GM12874 (cell line): ENCODE measurements at regions not wholly inside any gene's neighbourhood (a gene's known extent, or its start where the extent isn't known, plus 50 kb on each side); places are given as distances from the start of the nearest gene placed in this dataset.

Experiments used
- TF ChIP-seq, protein P1 (sequence below): IDR thresholded peaks from 2 replicates; pipeline ENCODE4 v1.5.1; 2011; ENCODE audit warnings: low read depth, mild to moderate bottlenecking, control low read depth, low read length, moderate library complexity; ENCODE audit not compliant: insufficient read depth

DNA sequence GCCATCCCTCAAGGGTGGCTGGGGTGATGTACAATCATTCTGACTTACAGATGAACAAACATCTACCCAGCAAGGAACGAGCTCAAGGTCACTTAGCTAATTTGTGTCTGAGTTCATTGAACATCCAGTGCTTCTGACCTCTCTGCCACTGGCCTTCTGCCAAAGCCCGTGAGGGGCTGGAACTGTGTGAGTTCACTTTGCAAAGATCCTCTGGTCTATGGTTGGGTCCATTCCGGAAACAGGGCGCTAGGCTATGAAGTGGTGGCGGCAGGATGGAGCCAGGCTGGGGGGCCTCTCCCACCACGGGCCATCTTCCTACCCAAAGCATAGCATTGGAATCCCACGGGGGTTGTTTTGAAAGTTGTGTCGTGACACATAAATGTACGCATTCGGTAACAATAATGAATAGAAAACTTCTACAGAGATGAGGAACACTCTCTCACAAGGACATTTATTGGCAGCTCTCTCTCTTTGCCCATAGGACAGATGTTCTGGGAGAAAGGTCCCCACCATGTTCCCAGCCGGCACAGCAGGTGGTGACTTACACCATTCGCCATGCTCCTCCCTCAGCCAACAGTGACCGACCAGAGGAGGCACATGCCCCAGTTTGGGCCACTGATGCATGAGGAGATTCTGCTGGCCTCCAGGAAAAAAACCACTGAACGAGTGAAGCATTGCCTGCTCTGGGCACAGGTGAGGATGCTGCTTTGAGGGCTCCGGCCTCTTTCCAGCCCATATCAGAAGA, 214.7 kb upstream of the CHRNA7 start:
- TF ChIP-seq, protein P1, sequence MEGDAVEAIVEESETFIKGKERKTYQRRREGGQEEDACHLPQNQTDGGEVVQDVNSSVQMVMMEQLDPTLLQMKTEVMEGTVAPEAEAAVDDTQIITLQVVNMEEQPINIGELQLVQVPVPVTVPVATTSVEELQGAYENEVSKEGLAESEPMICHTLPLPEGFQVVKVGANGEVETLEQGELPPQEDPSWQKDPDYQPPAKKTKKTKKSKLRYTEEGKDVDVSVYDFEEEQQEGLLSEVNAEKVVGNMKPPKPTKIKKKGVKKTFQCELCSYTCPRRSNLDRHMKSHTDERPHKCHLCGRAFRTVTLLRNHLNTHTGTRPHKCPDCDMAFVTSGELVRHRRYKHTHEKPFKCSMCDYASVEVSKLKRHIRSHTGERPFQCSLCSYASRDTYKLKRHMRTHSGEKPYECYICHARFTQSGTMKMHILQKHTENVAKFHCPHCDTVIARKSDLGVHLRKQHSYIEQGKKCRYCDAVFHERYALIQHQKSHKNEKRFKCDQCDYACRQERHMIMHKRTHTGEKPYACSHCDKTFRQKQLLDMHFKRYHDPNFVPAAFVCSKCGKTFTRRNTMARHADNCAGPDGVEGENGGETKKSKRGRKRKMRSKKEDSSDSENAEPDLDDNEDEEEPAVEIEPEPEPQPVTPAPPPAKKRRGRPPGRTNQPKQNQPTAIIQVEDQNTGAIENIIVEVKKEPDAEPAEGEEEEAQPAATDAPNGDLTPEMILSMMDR, result no peak

DNA sequence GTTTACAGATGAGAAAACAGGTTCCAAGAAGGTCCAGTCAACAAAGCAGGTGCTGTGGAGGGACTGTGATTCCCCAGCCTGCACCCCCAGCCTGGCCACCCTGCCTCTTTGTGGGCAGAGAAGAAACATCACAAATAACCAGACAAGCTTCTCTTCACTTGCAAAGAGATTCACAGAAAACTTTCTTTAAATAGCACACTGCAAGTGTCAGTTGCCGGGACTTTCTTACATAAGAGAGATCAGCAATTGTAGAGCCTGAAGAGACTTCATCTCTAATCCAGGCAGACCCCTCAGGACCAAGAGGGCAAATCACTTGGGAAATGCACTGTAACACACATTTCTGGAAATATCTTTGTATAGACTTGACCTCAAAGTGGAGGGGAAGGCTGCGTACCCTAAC, 207.9 kb upstream of the CHRNA7 start:
- TF ChIP-seq, protein P1, result no peak

GRCh38 chr15:31824024-31824423, 206.3 kb upstream of the CHRNA7 start:
- TF ChIP-seq, protein P1, result no peak

- TF ChIP-seq, protein P1, result no peak
Observed at GRCh38 chr15:31828594-31828993, 201.7 kb upstream of the CHRNA7 start.

GRCh38 chr15:31830591-31830990, 199.7 kb upstream of the CHRNA7 start:
- TF ChIP-seq, protein P1, result no peak

DNA sequence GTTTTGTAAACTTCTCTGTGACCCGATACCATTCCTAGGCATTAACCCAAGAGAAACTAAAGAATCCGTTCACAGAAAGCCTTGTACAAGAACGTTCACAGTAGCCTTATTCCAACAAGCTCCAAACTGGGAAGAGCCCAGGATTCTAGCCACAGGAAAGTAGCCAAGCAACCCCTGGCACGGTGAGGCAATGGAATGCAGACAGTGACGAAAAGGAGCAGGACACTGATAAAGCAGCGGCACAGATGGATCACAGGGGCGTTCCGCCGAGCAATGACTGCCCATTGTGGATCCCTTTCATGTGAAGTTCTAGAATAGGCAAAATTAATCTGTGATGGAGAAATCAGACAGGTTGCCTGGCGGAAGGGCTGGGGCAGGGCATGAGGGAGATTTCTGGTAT, 198.7 kb upstream of the CHRNA7 start:
- TF ChIP-seq, protein P1, result no peak

- TF ChIP-seq, protein P1, result no peak
Observed at GRCh38 chr15:31834654-31835053, 195.7 kb upstream of the CHRNA7 start.
